ENCODE measurements at regions not wholly inside any gene's neighbourhood (a gene's known extent, or its start where the extent isn't known, plus 50 kb on each side); places are given as distances from the start of the nearest gene placed in this dataset. TPM values are rescaled to one million over a fixed set of nuclear protein-coding genes. Genes with fewer than 3 reads are reported as not detected.

GRCh38 chr14:47826809-47827208 is 151.4 kb upstream of the MDGA2 start:
- no peak for DNase-seq

- no peak for DNase-seq
These were observed 146.9 kb upstream of the MDGA2 start for GRCh38 chr14:47822326-47822725.

GRCh38 chr14:47821135-47821534 is 145.7 kb upstream of the MDGA2 start:
- DNase-seq: no peak

GRCh38 chr14:47790477-47790876 is 115.1 kb upstream of the MDGA2 start:
- DNase-seq: no peak

GRCh38 chr14:47785058-47785457 is 109.7 kb upstream of the MDGA2 start:
- DNase-seq: no peak

GRCh38 chr14:47778631-47779030 is 103.2 kb upstream of the MDGA2 start:
- no peak for DNase-seq

GRCh38 chr14:47772652-47773051 is 97.2 kb upstream of the MDGA2 start:
- DNase-seq: no peak

- DNase-seq: no peak
These were observed 87.9 kb upstream of the MDGA2 start for GRCh38 chr14:47763188-47763854.

GRCh38 chr14:47746986-47747385 is 71.6 kb upstream of the MDGA2 start:
- no peak for DNase-seq

GRCh38 chr14:47744155-47744554 is 68.8 kb upstream of the MDGA2 start:
- no peak for DNase-seq

- no peak for DNase-seq
These were observed 64.1 kb upstream of the MDGA2 start for GRCh38 chr14:47739541-47739940.

- DNase-seq: no peak
These were observed 54.9 kb upstream of the MDGA2 start for GRCh38 chr14:47730296-47730695.

Small RNAs in the stretch of these regions (small RNA-seq; reads per million reads assigned to genes)
- gene AL121576.1 (not detected), gene AL512360.1 (not detected), gene MIR548Y (not detected), gene RNU6-297P (not detected)

Measured in occipital lobe (tissue), 2 donors.